BJ (cell line): ENCODE measurements at regions not wholly inside any gene's neighbourhood (a gene's known extent, or its start where the extent isn't known, plus 50 kb on each side); places are given as distances from the start of the nearest gene placed in this dataset.
"Not testable (repeated sequence)": the region's sequence is repeated elsewhere in the genome, so short reads cannot be mapped to it uniquely, and the experiment has no call there.

Experiments
- CTCF ChIA-PET: fragments of 350-600 bp; formaldehyde crosslinking; extraction: SDS; loops from one replicate; lab custom pipeline; 2021; ENCODE audit warnings: antibody characterized with exemption, inconsistent platforms; lab: Yijun Ruan, JAX
- POLR2A ChIA-PET: fragments of 300-600 bp; sonication (Branson Sonifier 250); formaldehyde crosslinking; extraction: SDS; loops from one replicate; lab custom pipeline; 2021; ENCODE audit warnings: antibody characterized with exemption; lab: Charles Lee
- DNase-seq: peaks from one replicate; pipeline ENCODE4 v3.0.0-alpha.2; 2011; ENCODE audit warnings: low read depth
- H3K27me3 ChIP-seq: 2 replicates; pipeline ENCODE4 v1.6.0; 2011; ENCODE audit warnings: low read length; ENCODE audit not compliant: control insufficient read depth, insufficient read depth
- H3K36me3 ChIP-seq: 2 replicates; pipeline ENCODE4 v1.5.1; 2011; ENCODE audit warnings: low read length; ENCODE audit not compliant: control insufficient read depth, insufficient read depth
- H3K4me3 ChIP-seq: 2 replicates; pipeline ENCODE4 v1.5.1; 2011; ENCODE audit warnings: low read depth, mild to moderate bottlenecking, control low read depth, low read length
- TF ChIP-seq, protein P1 (sequence below): IDR thresholded peaks from 2 replicates; pipeline ENCODE4 v1.5.1; 2011; ENCODE audit warnings: low read depth, mild to moderate bottlenecking, control low read depth, inconsistent platforms, low read length, moderate library complexity; ENCODE audit not compliant: insufficient read depth

DNA sequence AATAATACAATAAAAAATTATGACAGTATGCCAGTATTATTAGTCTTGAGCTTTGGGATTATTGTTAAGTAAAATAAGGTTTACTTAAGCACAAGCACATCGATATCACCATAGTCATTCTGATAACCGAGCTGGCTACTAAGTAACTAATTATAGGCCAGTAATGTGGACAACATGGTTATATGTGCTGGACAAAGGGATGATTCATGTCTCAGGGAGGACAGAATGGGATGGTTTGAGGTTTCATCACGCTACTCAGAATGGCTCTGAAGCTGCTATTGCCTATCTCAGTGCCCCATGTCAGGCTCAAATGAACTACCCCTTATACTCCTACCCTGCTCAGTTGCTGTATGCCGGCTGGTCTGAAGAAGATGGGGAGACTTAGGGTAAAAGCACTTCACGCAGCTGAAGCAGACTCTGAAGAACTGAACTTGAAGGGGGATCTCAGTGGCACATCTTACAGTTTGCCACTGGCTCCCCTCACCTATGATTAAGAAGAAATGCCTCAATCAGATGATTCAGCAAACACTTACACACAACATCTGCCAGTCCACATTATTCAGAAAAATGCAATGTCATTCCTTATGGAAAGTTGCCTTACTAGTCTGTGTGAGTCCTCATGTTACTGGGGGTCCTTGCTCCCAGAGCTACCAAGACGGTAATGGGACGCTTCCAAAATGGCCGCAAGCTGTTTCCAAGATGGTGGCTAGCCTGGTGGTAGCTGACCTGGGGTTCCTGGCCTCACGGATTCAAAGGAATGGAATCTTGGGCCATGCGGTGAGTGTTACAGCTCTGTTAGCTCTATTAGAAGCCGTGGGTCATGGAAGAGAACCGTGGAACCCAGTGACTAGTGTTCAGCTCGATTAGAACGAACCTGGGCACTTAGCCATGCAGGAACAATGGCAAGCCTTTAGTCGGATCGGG, 1098.6 kb downstream of the TAF11L14 start:
- H3K36me3 ChIP-seq = no peaks in the 10 kb centered on the region
- ChIA-PET CTCF (interaction anchor here (0.6 kb wide), 1 partner anchor 31 kb away, joined by 3 read pairs; no protein-coding TSS in a partner anchor), POLR2A (no interaction called here)
- H3K4me3 ChIP-seq = no peak overlapping the region
- DNase-seq = no peak
- TF ChIP-seq, protein P1, sequence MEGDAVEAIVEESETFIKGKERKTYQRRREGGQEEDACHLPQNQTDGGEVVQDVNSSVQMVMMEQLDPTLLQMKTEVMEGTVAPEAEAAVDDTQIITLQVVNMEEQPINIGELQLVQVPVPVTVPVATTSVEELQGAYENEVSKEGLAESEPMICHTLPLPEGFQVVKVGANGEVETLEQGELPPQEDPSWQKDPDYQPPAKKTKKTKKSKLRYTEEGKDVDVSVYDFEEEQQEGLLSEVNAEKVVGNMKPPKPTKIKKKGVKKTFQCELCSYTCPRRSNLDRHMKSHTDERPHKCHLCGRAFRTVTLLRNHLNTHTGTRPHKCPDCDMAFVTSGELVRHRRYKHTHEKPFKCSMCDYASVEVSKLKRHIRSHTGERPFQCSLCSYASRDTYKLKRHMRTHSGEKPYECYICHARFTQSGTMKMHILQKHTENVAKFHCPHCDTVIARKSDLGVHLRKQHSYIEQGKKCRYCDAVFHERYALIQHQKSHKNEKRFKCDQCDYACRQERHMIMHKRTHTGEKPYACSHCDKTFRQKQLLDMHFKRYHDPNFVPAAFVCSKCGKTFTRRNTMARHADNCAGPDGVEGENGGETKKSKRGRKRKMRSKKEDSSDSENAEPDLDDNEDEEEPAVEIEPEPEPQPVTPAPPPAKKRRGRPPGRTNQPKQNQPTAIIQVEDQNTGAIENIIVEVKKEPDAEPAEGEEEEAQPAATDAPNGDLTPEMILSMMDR = no peak
- H3K27me3 ChIP-seq = no peaks in the 10 kb centered on the region

DNA sequence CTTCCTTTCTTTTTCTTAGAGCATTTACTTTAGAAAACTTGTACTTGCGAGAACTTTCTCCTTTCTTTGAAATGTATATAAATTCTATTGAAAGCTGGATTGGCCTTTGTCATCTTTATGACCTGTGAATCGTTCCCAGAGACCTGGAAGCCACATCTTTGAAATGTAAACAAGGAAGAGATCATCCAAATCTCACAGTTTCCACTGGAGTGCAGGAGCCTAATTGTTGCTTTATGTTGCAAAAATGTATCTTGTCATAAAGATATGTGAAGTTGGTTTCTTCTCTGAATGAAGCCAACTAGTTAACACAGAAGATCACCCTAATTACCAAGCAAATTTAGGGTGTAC, 1101.8 kb downstream of the TAF11L14 start:
- H3K36me3 ChIP-seq = no peaks in the 10 kb centered on the region
- CTCF ChIA-PET = no interaction called here
- DNase-seq = no peak
- no peak overlapping the region for H3K4me3 ChIP-seq
- POLR2A ChIA-PET = no interaction called here
- H3K27me3 ChIP-seq = no peaks in the 10 kb centered on the region
- TF ChIP-seq, protein P1 = no peak

DNA sequence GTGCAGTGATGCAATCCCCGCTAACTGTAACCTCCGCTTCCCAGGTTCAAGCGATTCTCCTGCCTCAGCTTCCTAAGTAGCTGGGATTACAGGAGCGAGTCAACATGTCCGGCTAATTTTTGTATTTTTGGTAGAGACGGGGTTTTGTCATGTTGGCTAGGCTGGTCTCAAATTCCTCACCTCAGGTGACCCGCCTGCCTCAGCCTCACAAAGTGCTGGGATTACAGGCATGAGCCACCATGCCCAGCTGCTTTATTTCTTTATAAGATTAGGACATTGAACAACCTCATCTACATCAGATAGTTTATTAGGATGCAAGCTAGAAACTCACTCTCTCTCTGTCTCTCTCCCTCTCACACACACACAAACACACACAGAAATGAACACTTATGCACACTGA, 1102.5 kb downstream of the TAF11L14 start:
- DNase-seq, POLR2A ChIA-PET, H3K36me3 ChIP-seq, H3K4me3 ChIP-seq, H3K27me3 ChIP-seq, CTCF ChIA-PET: not testable (repeated sequence)

DNA sequence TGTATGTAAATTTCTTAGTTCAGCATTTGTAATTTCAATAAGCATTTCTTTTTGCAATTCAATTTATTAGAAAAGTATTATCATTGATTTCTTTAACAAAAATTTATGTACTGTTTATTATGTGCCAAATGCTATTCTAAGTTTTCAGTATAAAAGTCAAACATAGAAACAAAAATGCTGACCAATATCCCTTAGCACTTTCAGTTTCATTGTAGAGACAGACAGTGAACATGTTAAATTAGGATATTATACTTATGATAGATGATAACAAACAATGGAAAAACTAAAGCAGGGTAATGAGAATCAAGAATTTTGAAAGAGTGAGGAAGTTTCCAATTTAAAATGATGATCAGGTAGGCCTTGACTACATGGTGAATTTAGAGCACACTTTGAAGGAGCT, 1106.0 kb downstream of the TAF11L14 start:
- Histone ChIP-seq H3K36me3 (no peaks in the 10 kb centered on the region), H3K27me3 (no peaks in the 10 kb centered on the region), H3K4me3 (no peak overlapping the region)
- TF ChIP-seq, protein P1 = no peak
- POLR2A ChIA-PET = no interaction called here
- CTCF ChIA-PET = no interaction called here
- DNase-seq = no peak

DNA sequence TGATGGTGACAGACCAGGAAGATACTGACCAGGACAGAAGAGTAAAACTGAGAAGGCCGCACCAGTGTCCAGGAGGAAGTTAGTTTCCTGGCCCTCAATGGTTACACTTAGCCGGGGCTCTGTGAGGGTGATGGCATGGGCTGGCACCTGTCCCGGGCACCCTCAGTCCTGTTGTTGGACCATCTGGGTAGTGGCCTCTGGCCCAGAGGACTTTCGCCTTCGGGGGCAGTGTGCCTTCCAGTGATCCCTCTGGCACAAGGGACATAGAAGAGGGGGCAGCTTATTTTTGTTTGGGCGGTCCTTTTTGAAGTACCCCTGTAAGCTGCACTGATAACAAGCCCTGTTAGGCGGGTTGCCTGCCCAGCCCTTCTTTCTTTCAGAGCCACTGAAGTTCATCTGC, 1108.6 kb downstream of the TAF11L14 start:
- POLR2A ChIA-PET = no interaction called here
- CTCF ChIA-PET = no interaction called here

More for the DNA sequence above, 1108.6 kb downstream of the TAF11L14 start:
- TF ChIP-seq, protein P1 = no peak
- DNase-seq = no peak
- Histone ChIP-seq H3K4me3 (no peak overlapping the region), H3K27me3 (no peaks in the 10 kb centered on the region), H3K36me3 (no peaks in the 10 kb centered on the region)
